ENCODE measurements at regions not wholly inside any gene's neighbourhood (a gene's known extent, or its start where the extent isn't known, plus 50 kb on each side); places are given as distances from the start of the nearest gene placed in this dataset.

GRCh38 chr10:130230036-130230435, 93.8 kb downstream of the GLRX3 start:
- H3K9me3 ChIP-seq: no peaks in the 10 kb centered on the region
- no peak for TF ChIP-seq CTCF (IDR thresholded peaks at IDR 0.05)
- no peak overlapping the region for H3K27ac ChIP-seq
- intact Hi-C loops (cut with DNase I): no loop called here
- no peaks in the 10 kb centered on the region for H3K27me3 ChIP-seq
- H3K9ac ChIP-seq (ENCODE audit: low read depth in 2 of 2, low read length in 2 of 2): no peak overlapping the region
- no peak overlapping the region for H3K4me3 ChIP-seq
- H3K36me3 ChIP-seq: no peaks in the 10 kb centered on the region
- no peak for DNase-seq
- no peaks in the 10 kb centered on the region for H3K4me1 ChIP-seq

DNA sequence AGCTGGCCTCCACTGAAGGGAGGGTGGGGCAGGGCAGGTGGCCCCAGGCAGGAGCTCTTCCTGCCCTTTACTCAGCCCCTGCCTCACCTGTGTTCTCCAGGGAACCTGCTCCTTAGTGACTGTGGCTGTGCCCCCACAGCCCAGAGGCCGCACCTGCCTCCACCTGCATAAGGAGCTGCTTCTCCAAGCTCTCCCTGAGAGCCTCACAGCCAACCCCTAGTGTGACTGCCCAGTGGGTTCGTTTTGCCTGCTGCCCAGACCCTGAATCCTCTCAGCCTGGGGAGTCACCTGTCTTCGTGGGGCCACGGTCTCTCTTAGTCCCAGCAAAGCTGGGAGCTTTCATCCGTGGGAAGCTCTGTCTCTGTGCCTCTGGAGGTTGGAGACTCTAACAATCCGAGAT, 94.4 kb downstream of the GLRX3 start:
- intact Hi-C loops (cut with DNase I): no loop called here
- Histone ChIP-seq H3K27ac (no peak overlapping the region), H3K27me3 (no peaks in the 10 kb centered on the region), H3K9me3 (no peaks in the 10 kb centered on the region), H3K4me3 (no peak overlapping the region), H3K9ac (ENCODE audit: low read depth in 2 of 2, low read length in 2 of 2) (no peak overlapping the region), H3K4me1 (no peaks in the 10 kb centered on the region), H3K36me3 (no peaks in the 10 kb centered on the region)
- no peak for TF ChIP-seq CTCF (IDR thresholded peaks at IDR 0.05)
- no peak for DNase-seq

- Histone ChIP-seq H3K27ac (no peak overlapping the region), H3K4me3 (no peak overlapping the region), H3K27me3 (no peaks in the 10 kb centered on the region), H3K4me1 (no peaks in the 10 kb centered on the region), H3K9me3 (no peaks in the 10 kb centered on the region), H3K9ac (ENCODE audit: low read depth in 2 of 2, low read length in 2 of 2) (no peak overlapping the region), H3K36me3 (no peaks in the 10 kb centered on the region)
- intact Hi-C loops (cut with DNase I): no loop called here
- no peak for TF ChIP-seq CTCF (IDR thresholded peaks at IDR 0.05)
- no peak for DNase-seq
Measured at GRCh38 chr10:130231251-130231741, 95.1 kb downstream of the GLRX3 start.

DNA sequence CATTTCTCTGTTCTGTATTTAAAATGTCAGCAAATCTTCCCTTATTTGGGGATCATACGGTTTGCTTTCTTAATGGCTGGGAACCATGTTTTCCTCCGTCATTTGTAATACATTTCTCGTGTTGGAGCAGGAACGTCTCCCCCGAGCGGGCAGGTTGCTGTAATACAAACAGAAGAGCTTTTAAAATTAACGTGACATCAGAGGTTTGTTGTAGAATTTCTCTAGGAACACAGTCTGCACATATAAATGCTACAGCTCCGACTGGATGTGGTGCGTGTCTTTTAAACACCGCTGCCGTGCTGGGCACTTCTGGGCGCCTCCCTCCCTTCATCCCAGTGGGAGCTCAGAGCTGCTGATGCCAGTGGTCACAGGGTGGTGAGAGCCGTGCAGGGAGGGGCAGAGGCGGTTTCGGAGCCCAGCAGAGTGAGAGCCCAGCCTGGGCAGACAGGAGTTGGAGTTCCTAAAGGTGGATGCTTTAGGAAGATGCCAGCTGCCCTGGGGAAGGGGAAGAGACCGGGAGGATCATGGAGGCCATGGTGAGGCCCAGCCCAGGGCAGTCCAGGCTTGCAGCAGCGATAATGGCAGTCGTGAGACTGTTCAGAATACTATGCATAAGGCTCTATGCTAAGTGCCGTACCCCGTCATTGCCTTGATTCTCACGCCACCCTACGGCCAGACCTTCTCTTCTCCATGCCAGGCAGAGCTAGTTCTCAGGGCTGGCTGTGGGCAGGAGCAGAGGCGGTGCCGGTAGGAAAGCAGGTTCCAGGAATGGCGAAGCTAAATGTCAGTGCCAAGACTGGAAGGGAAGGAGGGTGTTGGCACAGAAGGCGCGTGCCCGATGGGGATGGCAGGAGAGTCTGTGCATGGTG, 96.2 kb downstream of the GLRX3 start:
- no peak for DNase-seq
- no peak overlapping the region for H3K27ac ChIP-seq
- intact Hi-C loops (cut with DNase I): no loop called here

GRCh38 chr10:130233035-130233360, 96.8 kb downstream of the GLRX3 start:
- Histone ChIP-seq H3K4me3 (no peak overlapping the region), H3K4me1 (no peaks in the 10 kb centered on the region), H3K27ac (no peak overlapping the region), H3K27me3 (no peaks in the 10 kb centered on the region), H3K9ac (ENCODE audit: low read depth in 2 of 2, low read length in 2 of 2) (no peak overlapping the region), H3K9me3 (no peaks in the 10 kb centered on the region), H3K36me3 (no peaks in the 10 kb centered on the region)
- TF ChIP-seq CTCF (IDR thresholded peaks at IDR 0.05): no peak
- intact Hi-C loops (cut with DNase I): no loop called here
- DNase-seq: no peak

More for the DNA sequence above, 96.2 kb downstream of the GLRX3 start:
- TF ChIP-seq CTCF (IDR thresholded peaks at IDR 0.05): no peak
- no peaks in the 10 kb centered on the region for H3K9me3 ChIP-seq
- H3K4me3 ChIP-seq: no peak overlapping the region
- no peaks in the 10 kb centered on the region for H3K4me1 ChIP-seq
- H3K36me3 ChIP-seq: no peaks in the 10 kb centered on the region
- no peaks in the 10 kb centered on the region for H3K27me3 ChIP-seq
- no peak overlapping the region for H3K9ac ChIP-seq (ENCODE audit: low read depth in 2 of 2, low read length in 2 of 2)
